ENCODE measurements at regions not wholly inside any gene's neighbourhood (a gene's known extent, or its start where the extent isn't known, plus 50 kb on each side); places are given as distances from the start of the nearest gene placed in this dataset.
"Not testable (repeated sequence)": the region's sequence is repeated elsewhere in the genome, so short reads cannot be mapped to it uniquely, and the experiment has no call there.

DNA sequence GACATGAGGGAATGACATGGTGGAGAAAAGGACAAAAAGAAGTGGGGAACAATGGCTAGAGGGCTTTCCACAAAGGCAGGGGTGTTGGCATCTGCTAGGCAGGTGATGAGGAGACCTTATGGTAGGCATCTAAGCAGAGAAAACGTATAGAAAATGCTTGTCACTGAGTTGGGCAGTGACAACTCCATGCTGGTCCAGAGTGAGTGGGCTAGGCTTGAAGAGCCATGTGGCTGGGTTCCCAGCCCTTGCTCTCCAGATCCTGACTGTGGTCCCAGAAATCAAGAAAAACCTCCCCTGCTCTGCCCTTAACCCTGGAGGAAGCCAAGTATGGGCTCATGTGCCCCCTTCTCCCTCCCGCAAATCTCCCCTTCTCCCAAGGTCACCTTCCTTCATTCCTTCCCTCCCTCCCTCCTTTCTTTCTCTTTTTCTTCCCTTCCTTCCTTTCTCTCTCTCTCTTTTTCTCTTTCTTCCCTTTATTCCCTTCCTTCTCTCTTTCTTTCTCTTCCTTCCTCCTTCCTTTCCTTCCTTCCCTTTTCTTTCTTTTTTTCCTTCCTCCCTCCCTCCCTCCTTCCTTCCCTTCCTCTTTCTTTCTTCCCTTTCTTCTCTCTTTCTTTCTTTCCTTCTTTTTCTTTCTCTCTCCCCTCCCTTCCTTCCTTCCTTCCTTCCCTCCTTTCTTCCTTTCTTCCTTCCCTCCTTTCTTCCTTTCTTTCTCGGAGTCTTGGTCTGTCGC, 102.8 kb downstream of the NAV1 start:
- Mint-ChIP-seq H3K27ac (no peak overlapping the region), H3K4me1 (no peaks in the 10 kb centered on the region), H3K4me3 (no peak overlapping the region), H3K9me3 (no peaks in the 10 kb centered on the region), H3K36me3 (no peaks in the 10 kb centered on the region)
- DNase-seq (ENCODE audit: low spot score in 2 of 2) (no peak), ATAC-seq (no peak)

DNA sequence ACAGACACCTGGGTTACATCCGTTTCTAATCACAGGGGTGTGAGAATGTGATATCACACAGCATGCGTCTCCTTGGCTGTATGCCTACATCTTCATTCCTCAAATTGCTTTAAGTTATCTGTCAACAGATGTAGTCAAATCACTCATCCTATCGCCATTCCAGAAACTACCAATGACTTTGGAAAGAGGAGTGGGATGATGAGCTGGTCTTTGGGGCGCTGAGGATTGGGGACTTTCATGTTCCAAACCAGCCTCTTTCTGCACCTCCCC, 104.8 kb downstream of the NAV1 start:
- no peaks in the 10 kb centered on the region for H3K9me3 Mint-ChIP-seq
- ATAC-seq = no peak
- no peak for DNase-seq (ENCODE audit: low spot score in 2 of 2)
- H3K4me1 Mint-ChIP-seq = no peaks in the 10 kb centered on the region
- no peaks in the 10 kb centered on the region for H3K36me3 Mint-ChIP-seq
- H3K27ac Mint-ChIP-seq = no peak overlapping the region
- H3K4me3 Mint-ChIP-seq = no peak overlapping the region

GRCh38 chr1:201644197-201644596, 105.3 kb downstream of the NAV1 start:
- Mint-ChIP-seq H3K4me3 (no peak overlapping the region), H3K9me3 (no peaks in the 10 kb centered on the region), H3K4me1 (no peaks in the 10 kb centered on the region), H3K36me3 (no peaks in the 10 kb centered on the region), H3K27ac (no peak overlapping the region)
- ATAC-seq (no peak), DNase-seq (ENCODE audit: low spot score in 2 of 2) (no peak)

DNA sequence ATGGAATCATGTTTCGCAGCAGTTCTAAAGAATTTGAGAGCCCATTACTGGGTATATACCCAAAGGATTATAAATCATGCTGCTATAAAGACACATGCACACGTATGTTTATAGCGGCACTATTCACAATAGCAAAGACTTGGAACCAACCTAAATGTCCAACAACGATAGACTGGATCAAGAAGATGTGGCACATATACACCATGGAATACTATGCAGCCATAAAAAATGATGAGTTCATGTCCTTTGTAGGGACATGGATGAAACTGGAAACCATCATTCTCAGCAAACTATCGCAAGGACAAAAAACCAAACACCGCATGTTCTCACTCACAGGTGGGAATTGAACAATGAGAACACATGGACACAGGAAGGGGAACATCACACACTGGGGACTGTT, 106.1 kb downstream of the NAV1 start:
- H3K4me3 Mint-ChIP-seq; H3K27ac Mint-ChIP-seq; DNase-seq (ENCODE audit: low spot score in 2 of 2); H3K9me3 Mint-ChIP-seq; H3K36me3 Mint-ChIP-seq; H3K4me1 Mint-ChIP-seq; ATAC-seq: not testable (repeated sequence)

GRCh38 chr1:201645956-201646355, 107.0 kb downstream of the NAV1 start:
- ATAC-seq (no peak), DNase-seq (ENCODE audit: low spot score in 2 of 2) (no peak)
- H3K27ac Mint-ChIP-seq = no peak overlapping the region
- no peaks in the 10 kb centered on the region for H3K36me3 Mint-ChIP-seq
- no peaks in the 10 kb centered on the region for H3K9me3 Mint-ChIP-seq
- H3K4me1 Mint-ChIP-seq = no peaks in the 10 kb centered on the region
- H3K4me3 Mint-ChIP-seq = no peak overlapping the region

DNA sequence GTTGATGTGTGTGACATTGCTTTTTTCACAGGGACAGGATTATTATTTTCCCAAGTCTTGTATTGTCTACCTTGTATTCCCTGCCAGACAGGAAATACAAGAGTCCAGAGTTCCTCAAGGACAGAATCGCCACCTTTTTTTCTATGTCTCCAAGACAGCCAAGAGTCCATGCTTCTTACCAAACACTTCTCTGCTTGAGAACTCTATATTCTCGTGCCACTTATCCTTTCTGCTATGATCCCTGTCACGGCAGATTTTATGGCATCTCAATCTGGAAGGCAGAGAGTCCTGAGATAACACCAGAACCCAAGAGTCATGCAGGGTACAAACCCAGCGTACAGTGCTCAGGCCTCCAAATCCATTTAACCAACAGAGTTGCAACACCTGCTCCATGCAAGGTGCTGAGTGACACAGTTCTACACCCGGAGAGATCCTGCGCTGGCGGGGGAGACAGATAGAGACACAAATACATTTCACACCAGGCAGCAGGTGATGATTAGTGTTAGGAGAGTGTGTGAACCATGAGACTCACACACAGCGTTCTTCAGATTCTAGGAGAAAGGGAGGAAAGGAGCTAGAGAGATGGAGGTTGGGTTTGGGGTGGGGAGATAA, 107.6 kb downstream of the NAV1 start:
- Mint-ChIP-seq H3K4me3 (no peak overlapping the region), H3K36me3 (no peaks in the 10 kb centered on the region), H3K4me1 (no peaks in the 10 kb centered on the region), H3K27ac (no peak overlapping the region), H3K9me3 (no peaks in the 10 kb centered on the region)
- DNase-seq (ENCODE audit: low spot score in 2 of 2) = no peak
- ATAC-seq = no peak

- Mint-ChIP-seq H3K27ac (no peak overlapping the region), H3K9me3 (no peaks in the 10 kb centered on the region), H3K4me1 (no peaks in the 10 kb centered on the region), H3K4me3 (no peak overlapping the region), H3K36me3 (no peaks in the 10 kb centered on the region)
- ATAC-seq (no peak), DNase-seq (ENCODE audit: low spot score in 2 of 2) (no peak)
Measured at GRCh38 chr1:201647094-201647493, 108.2 kb downstream of the NAV1 start.

- Mint-ChIP-seq H3K4me3 (no peak overlapping the region), H3K27ac (no peak overlapping the region), H3K36me3 (no peaks in the 10 kb centered on the region), H3K9me3 (no peaks in the 10 kb centered on the region), H3K4me1 (no peaks in the 10 kb centered on the region)
- no peak for DNase-seq (ENCODE audit: low spot score in 2 of 2)
- ATAC-seq = no peak
Measured at GRCh38 chr1:201647722-201648065, 108.8 kb downstream of the NAV1 start.

GRCh38 chr1:201648066-201648906, 109.4 kb downstream of the NAV1 start:
- ATAC-seq = no peak

DNA sequence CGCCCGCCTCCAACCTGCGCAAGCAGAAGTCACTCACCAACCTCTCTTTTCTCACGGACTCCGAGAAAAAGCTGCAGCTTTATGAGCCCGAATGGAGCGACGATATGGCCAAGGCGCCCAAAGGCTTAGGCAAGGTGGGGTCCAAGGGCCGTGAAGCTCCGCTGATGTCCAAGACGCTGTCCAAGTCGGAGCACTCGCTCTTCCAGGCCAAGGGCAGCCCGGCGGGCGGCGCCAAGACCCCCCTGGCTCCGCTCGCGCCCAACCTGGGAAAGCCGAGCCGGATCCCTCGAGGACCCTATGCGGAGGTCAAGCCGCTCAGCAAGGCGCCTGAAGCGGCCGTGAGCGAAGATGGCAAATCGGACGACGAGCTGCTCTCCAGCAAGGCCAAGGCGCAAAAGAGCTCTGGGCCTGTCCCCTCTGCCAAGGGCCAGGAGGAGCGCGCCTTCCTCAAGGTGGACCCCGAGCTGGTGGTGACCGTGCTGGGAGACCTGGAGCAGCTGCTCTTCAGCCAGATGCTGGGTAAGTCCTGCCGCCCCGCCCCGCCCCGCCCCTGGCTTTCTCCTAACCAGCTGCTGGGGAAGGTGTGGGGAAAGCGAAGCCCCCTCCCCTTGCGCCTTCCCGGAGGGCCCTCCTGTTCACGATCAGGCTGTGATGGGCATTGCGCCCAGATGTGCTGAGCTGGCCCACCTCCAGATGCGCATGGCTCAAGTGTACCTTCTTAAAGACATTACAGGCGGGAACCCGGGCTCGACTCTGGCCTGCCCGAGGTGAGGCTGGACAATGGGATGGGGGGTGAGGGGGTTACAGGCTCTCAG, 110.2 kb downstream of the NAV1 start:
- Mint-ChIP-seq H3K4me1 (no peaks in the 10 kb centered on the region), H3K4me3 (no peak overlapping the region), H3K36me3 (no peaks in the 10 kb centered on the region), H3K9me3 (no peaks in the 10 kb centered on the region), H3K27ac (no peak overlapping the region)
- DNase-seq (ENCODE audit: low spot score in 2 of 2) (no peak), ATAC-seq (no peak)

More at GRCh38 chr1:201648066-201648906, 109.4 kb downstream of the NAV1 start:
- H3K36me3 Mint-ChIP-seq = no peaks in the 10 kb centered on the region
- H3K27ac Mint-ChIP-seq = no peak overlapping the region
- H3K9me3 Mint-ChIP-seq = no peaks in the 10 kb centered on the region
- no peaks in the 10 kb centered on the region for H3K4me1 Mint-ChIP-seq
- H3K4me3 Mint-ChIP-seq = peak overlapping the region; percentile 10
- no peak for DNase-seq (ENCODE audit: low spot score in 2 of 2)

DNA sequence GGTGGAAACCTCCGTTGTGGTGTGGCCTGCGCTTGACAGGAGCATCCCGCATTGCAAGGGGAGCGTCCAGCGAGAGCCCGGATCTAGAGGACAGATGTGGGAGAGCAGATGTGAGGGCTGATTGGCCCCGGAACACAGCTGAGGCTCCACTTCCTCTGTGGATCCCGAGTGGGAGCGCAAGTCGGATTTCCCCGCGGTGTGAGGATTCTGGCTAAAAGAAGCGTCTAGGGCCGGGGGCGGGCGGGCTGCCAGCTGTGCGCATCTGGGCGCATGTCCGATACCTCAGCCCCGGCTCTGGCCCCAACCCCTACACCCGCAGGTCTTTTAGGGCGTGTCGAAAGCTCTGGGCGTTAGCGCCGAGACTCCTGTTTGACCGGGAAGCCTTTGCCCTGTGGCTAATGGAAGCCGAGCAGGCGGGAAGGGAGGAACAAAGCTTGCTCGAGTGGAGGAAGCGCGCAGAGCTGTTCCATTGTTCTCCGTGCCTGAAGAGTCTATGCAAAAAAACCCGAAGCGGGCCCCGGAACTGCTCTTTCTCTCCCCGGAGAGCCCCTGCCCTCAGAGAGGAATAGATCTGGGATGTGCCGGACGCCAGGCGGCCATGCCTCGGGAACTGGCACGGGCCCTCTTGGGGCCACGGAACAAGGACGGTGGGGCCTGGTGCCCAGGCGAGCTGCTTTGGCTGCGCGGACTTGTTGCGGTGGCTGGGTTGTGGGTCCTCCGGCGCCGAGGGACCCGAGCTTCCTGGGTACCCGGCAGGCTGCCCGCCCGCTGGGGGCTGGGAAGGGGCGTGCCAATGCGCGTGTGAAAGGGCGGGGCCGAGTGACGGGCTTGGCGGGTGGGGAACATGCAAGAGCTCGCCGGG, 111.1 kb downstream of the NAV1 start:
- H3K4me3 Mint-ChIP-seq = peak overlapping the region; percentile 29
- no peak for DNase-seq (ENCODE audit: low spot score in 2 of 2)
- no peak overlapping the region for H3K27ac Mint-ChIP-seq
- H3K9me3 Mint-ChIP-seq = no peaks in the 10 kb centered on the region
- H3K36me3 Mint-ChIP-seq = no peaks in the 10 kb centered on the region
- no peak for ATAC-seq
- H3K4me1 Mint-ChIP-seq = no peaks in the 10 kb centered on the region

DNA sequence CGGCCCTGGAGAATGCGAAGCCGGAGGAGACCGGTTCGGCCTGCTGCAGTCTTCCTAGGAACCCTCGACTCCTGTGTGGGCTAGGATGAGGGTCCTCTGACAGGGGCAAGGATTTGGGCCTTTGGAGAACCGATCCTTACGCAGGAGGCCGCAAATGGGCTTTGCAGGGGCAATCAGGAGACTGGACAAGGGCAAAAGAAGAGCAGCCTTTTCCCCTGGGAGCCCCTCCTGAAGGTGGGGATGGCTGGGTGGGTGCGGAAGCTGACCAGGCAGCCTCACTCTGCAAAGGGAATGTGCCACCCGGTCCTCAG, 111.7 kb downstream of the NAV1 start:
- Mint-ChIP-seq H3K27ac (no peak overlapping the region), H3K4me3 (no peak overlapping the region), H3K36me3 (no peaks in the 10 kb centered on the region), H3K4me1 (no peaks in the 10 kb centered on the region), H3K9me3 (no peaks in the 10 kb centered on the region)
- no peak for ATAC-seq
- DNase-seq (ENCODE audit: low spot score in 2 of 2) = no peak

DNA sequence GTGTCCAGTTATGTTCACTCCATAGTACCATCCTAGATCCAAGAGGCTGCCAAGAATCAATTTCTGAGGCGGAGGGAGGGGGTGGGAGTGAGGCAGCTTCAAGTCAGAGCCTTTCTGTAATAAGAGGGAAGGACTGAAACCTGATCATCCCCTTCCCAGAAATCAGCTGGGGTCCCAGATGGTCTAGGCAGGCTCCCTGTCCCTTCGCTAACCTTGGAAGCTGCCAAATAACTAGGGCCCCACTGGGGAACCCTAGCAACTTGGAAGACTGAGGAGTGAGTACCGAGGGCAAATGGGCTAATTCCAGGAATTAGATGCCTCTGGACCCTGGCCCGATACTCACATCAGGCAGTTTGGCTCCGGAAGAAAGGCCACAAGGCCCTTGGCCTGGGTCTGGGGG, 113.3 kb downstream of the NAV1 start:
- H3K9me3 Mint-ChIP-seq = no peaks in the 10 kb centered on the region
- DNase-seq (ENCODE audit: low spot score in 2 of 2) (no peak), ATAC-seq (no peak)
- H3K4me3 Mint-ChIP-seq = no peak overlapping the region
- no peaks in the 10 kb centered on the region for H3K36me3 Mint-ChIP-seq
- no peaks in the 10 kb centered on the region for H3K4me1 Mint-ChIP-seq
- no peak overlapping the region for H3K27ac Mint-ChIP-seq

GRCh38 chr1:201653233-201653632, 114.3 kb downstream of the NAV1 start:
- Mint-ChIP-seq H3K4me1 (no peaks in the 10 kb centered on the region), H3K36me3 (no peaks in the 10 kb centered on the region), H3K4me3 (no peak overlapping the region), H3K9me3 (no peaks in the 10 kb centered on the region), H3K27ac (no peak overlapping the region)
- DNase-seq (ENCODE audit: low spot score in 2 of 2) = no peak
- no peak for ATAC-seq

- ATAC-seq (no peak), DNase-seq (ENCODE audit: low spot score in 2 of 2) (no peak)
- H3K27ac Mint-ChIP-seq = no peak overlapping the region
- no peaks in the 10 kb centered on the region for H3K36me3 Mint-ChIP-seq
- H3K9me3 Mint-ChIP-seq = no peaks in the 10 kb centered on the region
- no peaks in the 10 kb centered on the region for H3K4me1 Mint-ChIP-seq
- no peak overlapping the region for H3K4me3 Mint-ChIP-seq
Measured at GRCh38 chr1:201653883-201654282, 115.0 kb downstream of the NAV1 start.

Measured in stimulated activated effector memory CD8-positive, alpha-beta T cell treated with anti-CD3 and anti-CD28 coated beads, Interleukin-12 subunit alpha, Interleukin-12 subunit beta, amount 100 ng/mL, for 72 hours (primary cell).